GM18858 (cell line): ENCODE measurements at regions not wholly inside any gene's neighbourhood (a gene's known extent, or its start where the extent isn't known, plus 50 kb on each side); places are given as distances from the start of the nearest gene placed in this dataset.
A peak's percentile ranks its signal among the peaks of the same experiment; 100 is the strongest.

Source experiments
- ATAC-seq: cut with Tn5 transposase; IDR thresholded peaks from one replicate; pipeline ENCODE4 v1.9.1; 2021; ENCODE audit not compliant: unreplicated experiment

- ATAC-seq, result peak; percentile 76
Measured at GRCh38 chr6:99219788-99220187, 129.7 kb downstream of the FAXC start.

DNA sequence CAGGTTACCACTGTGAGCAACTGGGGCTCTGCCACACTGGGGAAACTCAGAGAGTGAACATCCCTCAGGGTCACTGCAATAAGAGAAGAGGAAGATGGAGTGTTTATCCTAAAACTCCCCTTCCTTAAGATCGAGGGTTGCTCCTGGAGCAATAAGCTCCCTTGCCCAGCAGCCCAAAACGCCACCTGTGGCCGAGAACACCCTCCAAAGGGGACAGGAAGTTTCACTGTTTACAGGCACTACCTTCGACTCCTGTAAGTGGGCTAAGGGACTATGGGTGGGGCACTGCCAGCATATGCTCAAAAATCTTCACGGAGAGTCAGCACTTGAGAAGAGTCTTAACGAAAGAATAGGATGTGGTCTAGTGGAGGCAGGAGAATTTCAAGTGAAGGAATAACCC is 132.5 kb downstream of the FAXC start:
- no peak for ATAC-seq

- no peak for ATAC-seq
Measured at GRCh38 chr6:99195986-99196655, 153.4 kb downstream of the FAXC start.

DNA sequence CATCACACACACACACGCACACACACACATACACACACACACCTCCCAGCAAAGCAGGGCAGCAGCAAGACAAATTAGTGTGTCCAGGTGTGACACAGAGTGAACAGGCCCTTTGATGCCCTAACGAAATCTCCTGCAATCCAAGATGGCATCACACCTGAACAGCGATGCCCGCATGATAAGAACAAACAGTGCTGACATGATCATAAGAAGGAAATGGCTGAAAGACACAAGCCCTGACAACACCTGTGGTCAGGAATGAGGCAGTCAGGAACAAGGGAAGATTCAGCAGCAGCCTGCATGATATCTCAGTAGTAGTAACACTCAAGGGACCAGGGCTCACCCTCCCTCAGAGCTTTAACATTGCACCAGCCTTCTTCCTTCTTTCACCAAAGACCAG is 156.9 kb downstream of the FAXC start:
- no peak for ATAC-seq

GRCh38 chr6:99189823-99190721 is 159.4 kb downstream of the FAXC start:
- peak; percentile 98 for ATAC-seq

GRCh38 chr6:99187429-99187828 is 162.0 kb downstream of the FAXC start:
- no peak for ATAC-seq

- no peak for ATAC-seq
Measured at GRCh38 chr6:99186417-99186816, 163.1 kb downstream of the FAXC start.

DNA sequence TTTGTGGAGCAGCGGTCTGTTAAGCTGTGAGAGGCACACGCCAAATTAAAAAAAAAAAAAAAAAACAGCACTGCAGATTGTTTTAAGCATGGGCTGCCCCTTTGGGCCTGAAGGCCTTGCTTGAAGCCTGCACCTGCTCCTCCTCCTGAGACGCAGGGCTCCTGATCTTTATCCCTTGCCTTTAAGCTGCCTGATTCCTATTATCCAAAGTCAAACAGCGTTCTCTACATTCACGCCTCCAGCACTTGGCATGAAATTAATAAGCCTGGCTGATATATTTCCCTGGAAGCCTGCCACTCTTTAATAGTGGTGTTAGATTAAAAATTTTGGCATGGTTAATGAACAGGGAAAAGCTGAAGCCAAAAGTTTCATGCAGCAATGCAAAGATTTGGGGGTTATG is 163.9 kb downstream of the FAXC start:
- ATAC-seq, result no peak

DNA sequence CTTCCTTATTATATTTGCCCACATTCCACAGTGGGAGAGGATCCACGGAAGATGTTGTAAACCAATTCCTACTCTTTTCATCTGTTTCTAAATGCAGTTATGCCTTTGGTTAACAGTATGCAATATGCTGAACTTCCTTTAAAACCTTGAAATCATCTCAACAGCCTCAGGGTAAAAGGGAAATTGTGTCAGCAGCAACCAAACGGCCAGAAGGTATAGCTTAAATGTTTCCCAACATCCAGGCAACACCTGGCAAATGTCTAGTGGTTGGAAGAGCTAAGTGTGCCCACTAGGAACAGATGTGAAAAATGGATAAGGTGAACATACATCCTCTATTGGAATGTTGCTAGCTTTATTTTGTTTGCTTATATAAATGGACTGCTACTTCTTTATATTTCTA is 164.8 kb downstream of the FAXC start:
- ATAC-seq, result no peak

- ATAC-seq, result no peak
Measured at GRCh38 chr6:99183066-99183465, 166.4 kb downstream of the FAXC start.

DNA sequence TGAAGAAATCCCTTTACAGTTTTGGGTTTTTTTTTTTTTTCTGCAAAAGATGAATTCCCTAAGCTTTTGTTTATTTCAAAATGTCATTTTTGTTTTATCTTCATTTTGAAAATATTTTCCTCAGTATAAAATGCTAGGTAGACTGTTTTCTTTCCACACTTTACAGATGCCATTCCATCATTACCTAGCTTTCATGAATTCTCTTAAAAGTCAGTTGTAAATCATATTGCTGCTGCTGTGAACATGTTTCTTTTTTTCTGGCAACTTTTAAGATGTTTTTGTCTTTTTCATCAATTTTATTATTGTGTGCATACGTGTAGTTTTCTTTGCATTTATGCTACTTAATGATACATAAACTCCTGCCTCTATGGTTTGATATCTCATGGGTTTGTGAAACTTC is 168.3 kb downstream of the FAXC start:
- no peak for ATAC-seq

GRCh38 chr6:99178168-99178567 is 171.3 kb downstream of the FAXC start:
- peak; percentile 54 for ATAC-seq

- no peak for ATAC-seq
Measured at GRCh38 chr6:99177736-99178135, 171.7 kb downstream of the FAXC start.

DNA sequence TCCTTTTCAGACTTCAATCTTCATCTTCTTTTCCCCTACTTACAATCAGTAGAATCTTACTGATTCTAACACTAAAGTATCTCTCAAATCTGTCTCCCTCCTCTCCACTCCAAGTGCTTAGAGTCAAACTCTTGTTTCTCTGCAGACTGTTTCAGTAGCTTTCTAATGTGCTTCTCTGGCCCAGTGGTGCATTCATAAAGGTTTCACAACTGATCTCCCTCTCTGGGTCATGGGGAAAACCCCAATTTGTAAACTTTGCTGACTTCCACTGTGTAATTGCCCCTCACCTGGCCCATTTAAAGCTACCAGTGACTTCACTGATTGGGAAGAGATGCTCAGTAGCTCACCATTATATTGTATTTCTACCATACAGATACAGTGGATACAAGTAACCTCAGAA is 183.6 kb downstream of the FAXC start:
- peak; percentile 95 for ATAC-seq

DNA sequence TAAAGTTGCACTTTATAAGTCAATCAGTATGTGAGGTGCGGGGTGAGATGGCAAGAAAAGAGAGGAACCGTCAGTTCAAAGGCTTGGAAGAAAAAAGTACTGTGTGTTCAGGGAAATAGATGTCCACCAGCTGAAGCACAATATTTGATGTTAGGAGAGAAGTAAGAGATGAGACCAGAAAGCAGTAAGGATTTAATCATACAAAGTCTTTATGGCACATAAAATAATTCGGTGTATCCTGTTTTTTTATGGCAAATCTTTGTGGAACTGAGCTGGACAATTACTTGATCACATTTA is 197.2 kb downstream of the FAXC start:
- no peak for ATAC-seq

DNA sequence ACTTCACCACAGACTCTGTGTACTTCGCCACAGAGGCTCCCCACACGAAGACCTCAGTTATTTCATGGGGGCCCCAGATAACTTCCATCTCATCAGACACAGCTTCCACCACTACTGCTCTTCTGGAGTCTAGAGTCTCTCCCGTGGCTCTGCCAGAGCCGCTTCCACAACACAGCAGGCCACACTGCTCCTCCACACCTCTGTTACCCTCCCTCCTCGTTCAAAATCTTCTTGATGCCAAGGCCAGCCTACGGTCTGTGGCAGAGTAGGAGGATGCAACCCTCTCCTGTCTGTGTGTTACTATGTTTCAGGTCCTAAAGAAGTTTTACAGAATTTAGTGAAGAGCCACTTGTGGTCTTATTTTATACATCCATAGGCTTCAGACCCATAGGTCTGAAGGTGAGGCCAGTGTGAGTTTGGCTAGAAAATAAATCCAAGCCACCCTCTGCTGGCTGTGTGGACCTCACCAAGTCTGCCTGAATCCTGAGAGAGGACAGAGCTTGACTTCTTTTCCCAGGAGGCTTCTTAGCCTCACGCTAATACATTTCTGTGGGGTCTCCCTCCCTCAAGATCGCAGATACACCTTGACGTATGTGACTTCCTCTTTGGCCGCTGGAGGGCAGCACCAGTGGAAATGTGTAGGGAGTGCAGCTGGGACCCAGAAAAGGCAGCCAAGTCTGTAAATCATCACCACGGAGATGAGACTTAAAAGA is 197.7 kb downstream of the FAXC start:
- ATAC-seq, result peak; percentile 92

- ATAC-seq, result no peak
Measured at GRCh38 chr6:99148761-99149160, 200.7 kb downstream of the FAXC start.

- ATAC-seq, result no peak
Measured at GRCh38 chr6:99148111-99148510, 200.4 kb upstream of the FBXL4 start.

- ATAC-seq, result no peak
Measured at GRCh38 chr6:99147206-99147605, 199.5 kb upstream of the FBXL4 start.

GRCh38 chr6:99146711-99147110 is 199.0 kb upstream of the FBXL4 start:
- no peak for ATAC-seq

GRCh38 chr6:99145738-99146137 is 198.0 kb upstream of the FBXL4 start:
- ATAC-seq, result no peak
